OCI-LY3 (cell line): ENCODE measurements at regions not wholly inside any gene's neighbourhood (a gene's known extent, or its start where the extent isn't known, plus 50 kb on each side); places are given as distances from the start of the nearest gene placed in this dataset.

Experiments
- H2AFZ ChIP-seq: fragments of 200-600, 300-600 bp; shearing (Covaris generic); 2 replicates; pipeline ENCODE4 v1.6.0; 2014; ENCODE audit warnings: antibody characterized with exemption, low read depth, low read length
- H3K27ac ChIP-seq: fragments of 200-600, 300-600 bp; sonication (generic); 2 replicates; pipeline ENCODE4 v1.5.1; 2014; ENCODE audit warnings: mild to moderate bottlenecking, low read length, moderate library complexity, mixed read lengths
- H3K27me3 ChIP-seq: fragments of 200-600, 300-600 bp; sonication (generic); 2 replicates; pipeline ENCODE4 v1.6.1; 2014; ENCODE audit warnings: low read depth, low read length, mixed read lengths
- H3K36me3 ChIP-seq: fragments of 200-600, 300-600 bp; sonication (generic); replicated peaks from 2 replicates; pipeline ENCODE3; 2014; ENCODE audit warnings: low read depth, low read length, mixed read lengths
- H3K4me1 ChIP-seq: fragments of 300-600, 200-600 bp; sonication (generic); 2 replicates; pipeline ENCODE4 v1.6.1; 2014; ENCODE audit warnings: low read length, mixed read lengths
- H3K4me2 ChIP-seq: fragments of 200-600, 300-600 bp; sonication (generic); 2 replicates; pipeline ENCODE4 v1.6.1; 2014; ENCODE audit warnings: low read length, mixed read lengths
- H3K4me3 ChIP-seq: fragments of 300-600, 200-600 bp; sonication (generic); 2 replicates; pipeline ENCODE4 v1.5.1; 2014; ENCODE audit warnings: antibody characterized with exemption, mild to moderate bottlenecking, low read length, moderate library complexity
- H3K79me2 ChIP-seq: fragments of 300-600, 200-600 bp; shearing (Covaris generic); 2 replicates; pipeline ENCODE4 v1.6.1; 2014; ENCODE audit warnings: mild to moderate bottlenecking, low read length, mixed read lengths
- H3K9ac ChIP-seq: fragments of 300-600, 200-600 bp; shearing (Covaris generic); 2 replicates; pipeline ENCODE4 v1.6.0; 2014; ENCODE audit warnings: mild to moderate bottlenecking, low read length, moderate library complexity
- H3K9me3 ChIP-seq: fragments of 200-600, 300-600 bp; shearing (Covaris generic); 2 replicates; pipeline ENCODE4 v1.6.1; 2014; ENCODE audit warnings: low read length, mixed read lengths; ENCODE audit not compliant: insufficient read depth
- H4K20me1 ChIP-seq: fragments of 200-600, 300-600 bp; sonication (generic); 2 replicates; pipeline ENCODE4 v1.6.1; 2016; ENCODE audit warnings: low read length, mixed read lengths; ENCODE audit not compliant: insufficient read depth
- EZH2phosphoT487 ChIP-seq: fragments of 200-600 bp; shearing (Covaris generic); IDR thresholded peaks from 2 replicates; pipeline ENCODE4 v1.6.1; 2018; ENCODE audit warnings: antibody characterized with exemption, mixed run types, low read depth
- TF ChIP-seq, protein P1 (sequence below): fragments of 200-600, 300-600 bp; sonication (generic); IDR thresholded peaks from 2 replicates; pipeline ENCODE4 v1.5.1; 2014; ENCODE audit warnings: antibody characterized with exemption, low read length, low read depth

DNA sequence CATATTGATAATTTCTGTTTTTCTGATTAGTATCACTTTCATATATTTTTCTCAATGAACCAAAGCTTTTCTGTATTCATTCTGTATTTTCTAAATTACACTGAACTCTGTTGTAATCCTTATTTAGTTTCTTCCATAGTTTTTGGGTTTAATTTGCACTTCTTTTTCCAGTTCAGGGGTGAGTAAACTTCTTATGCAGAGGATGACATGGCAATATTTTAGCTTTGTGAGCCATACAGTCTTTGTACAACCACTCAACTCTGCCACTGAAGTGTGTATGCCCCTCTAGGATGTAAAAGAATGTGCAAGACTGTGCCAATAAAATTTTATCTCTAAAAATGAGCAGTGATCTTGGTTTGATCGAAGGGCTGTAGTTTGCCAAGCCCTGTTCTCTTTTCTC lies 239.0 kb upstream of the CITED2 start:
- no peaks in the 10 kb centered on the region for H3K36me3 ChIP-seq

DNA sequence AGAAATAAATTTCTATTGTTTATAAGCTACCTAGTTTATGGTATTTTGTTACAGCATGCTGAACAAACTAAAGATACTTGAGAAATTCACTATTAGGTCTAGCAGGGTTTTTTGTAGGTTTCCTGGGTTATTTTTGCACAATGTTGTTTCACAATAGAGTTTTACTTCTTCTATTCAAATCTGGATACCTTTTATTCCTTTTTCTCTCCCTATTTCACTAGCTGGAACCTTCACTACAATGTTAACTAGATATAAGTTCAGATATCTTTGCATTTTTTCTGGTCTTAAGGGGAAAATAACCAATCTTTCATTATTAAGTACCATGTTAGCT lies 237.7 kb upstream of the CITED2 start:
- Histone ChIP-seq H3K79me2 (no peaks in the 10 kb centered on the region), H3K4me3 (no peak overlapping the region), H3K4me1 (no peaks in the 10 kb centered on the region), H3K27ac (no peak overlapping the region), H3K9me3 (no peaks in the 10 kb centered on the region), H3K27me3 (no peaks in the 10 kb centered on the region), H4K20me1 (no peaks in the 10 kb centered on the region), H3K4me2 (no peak overlapping the region), H3K9ac (no peak overlapping the region), H2AFZ (no peak overlapping the region), H3K36me3 (no peaks in the 10 kb centered on the region)
- no peak for TF ChIP-seq EZH2phosphoT487
- TF ChIP-seq, protein P1, sequence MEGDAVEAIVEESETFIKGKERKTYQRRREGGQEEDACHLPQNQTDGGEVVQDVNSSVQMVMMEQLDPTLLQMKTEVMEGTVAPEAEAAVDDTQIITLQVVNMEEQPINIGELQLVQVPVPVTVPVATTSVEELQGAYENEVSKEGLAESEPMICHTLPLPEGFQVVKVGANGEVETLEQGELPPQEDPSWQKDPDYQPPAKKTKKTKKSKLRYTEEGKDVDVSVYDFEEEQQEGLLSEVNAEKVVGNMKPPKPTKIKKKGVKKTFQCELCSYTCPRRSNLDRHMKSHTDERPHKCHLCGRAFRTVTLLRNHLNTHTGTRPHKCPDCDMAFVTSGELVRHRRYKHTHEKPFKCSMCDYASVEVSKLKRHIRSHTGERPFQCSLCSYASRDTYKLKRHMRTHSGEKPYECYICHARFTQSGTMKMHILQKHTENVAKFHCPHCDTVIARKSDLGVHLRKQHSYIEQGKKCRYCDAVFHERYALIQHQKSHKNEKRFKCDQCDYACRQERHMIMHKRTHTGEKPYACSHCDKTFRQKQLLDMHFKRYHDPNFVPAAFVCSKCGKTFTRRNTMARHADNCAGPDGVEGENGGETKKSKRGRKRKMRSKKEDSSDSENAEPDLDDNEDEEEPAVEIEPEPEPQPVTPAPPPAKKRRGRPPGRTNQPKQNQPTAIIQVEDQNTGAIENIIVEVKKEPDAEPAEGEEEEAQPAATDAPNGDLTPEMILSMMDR, result no peak

More for the DNA sequence above, 239.0 kb upstream of the CITED2 start:
- Histone ChIP-seq H3K4me2 (no peak overlapping the region), H3K79me2 (no peaks in the 10 kb centered on the region), H3K4me1 (no peaks in the 10 kb centered on the region), H3K9ac (no peak overlapping the region), H2AFZ (no peak overlapping the region), H3K9me3 (no peaks in the 10 kb centered on the region), H3K27me3 (no peaks in the 10 kb centered on the region), H3K4me3 (no peak overlapping the region), H3K27ac (no peak overlapping the region), H4K20me1 (no peaks in the 10 kb centered on the region)
- no peak for TF ChIP-seq EZH2phosphoT487
- TF ChIP-seq, protein P1, result no peak

DNA sequence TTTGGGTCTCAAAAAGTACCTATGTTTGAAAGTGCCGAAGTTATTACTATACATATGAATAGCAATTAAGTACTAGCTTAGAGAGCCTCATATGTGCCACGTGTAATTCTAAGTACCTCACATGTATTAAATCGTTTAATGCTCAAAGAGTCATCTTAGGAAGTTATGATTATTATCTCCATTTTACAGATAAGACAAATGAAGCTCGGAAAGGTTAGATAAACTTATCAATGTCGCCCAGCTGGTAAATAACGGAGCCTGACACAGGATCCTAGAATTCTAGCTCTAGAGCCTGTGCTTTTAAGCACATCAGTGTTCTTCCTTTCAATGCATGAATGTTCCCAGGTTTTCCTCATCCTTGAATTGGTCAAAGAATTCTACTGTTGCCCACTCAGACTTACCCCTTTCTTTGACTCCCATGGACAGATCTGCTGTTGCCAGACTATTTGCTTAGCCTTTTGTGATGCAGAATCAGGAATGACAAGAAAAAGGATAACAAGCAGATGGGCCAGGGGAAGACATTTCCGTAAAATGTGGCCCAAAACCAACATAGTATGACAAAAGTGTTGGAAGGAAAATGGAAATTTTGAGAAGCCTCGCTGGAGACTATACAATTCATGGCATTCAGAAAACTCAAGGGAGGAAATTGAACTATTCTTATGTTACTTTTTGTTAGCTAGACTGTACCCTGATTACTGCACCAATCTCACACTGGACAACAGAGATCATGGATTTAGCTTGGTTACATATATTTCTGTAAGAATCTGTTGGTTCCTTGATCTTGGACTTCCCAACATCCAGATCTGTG lies 237.1 kb upstream of the CITED2 start:
- no peaks in the 10 kb centered on the region for H3K36me3 ChIP-seq
- H3K27ac ChIP-seq, result no peak overlapping the region
- H3K27me3 ChIP-seq, result no peaks in the 10 kb centered on the region
- H2AFZ ChIP-seq, result no peak overlapping the region
- H3K9me3 ChIP-seq, result no peaks in the 10 kb centered on the region
- H3K9ac ChIP-seq, result no peak overlapping the region
- H3K4me3 ChIP-seq, result no peak overlapping the region
- H3K79me2 ChIP-seq, result no peaks in the 10 kb centered on the region
- no peaks in the 10 kb centered on the region for H3K4me1 ChIP-seq
- TF ChIP-seq, protein P1, result no peak
- no peak for TF ChIP-seq EZH2phosphoT487
- no peak overlapping the region for H3K4me2 ChIP-seq
- no peaks in the 10 kb centered on the region for H4K20me1 ChIP-seq

DNA sequence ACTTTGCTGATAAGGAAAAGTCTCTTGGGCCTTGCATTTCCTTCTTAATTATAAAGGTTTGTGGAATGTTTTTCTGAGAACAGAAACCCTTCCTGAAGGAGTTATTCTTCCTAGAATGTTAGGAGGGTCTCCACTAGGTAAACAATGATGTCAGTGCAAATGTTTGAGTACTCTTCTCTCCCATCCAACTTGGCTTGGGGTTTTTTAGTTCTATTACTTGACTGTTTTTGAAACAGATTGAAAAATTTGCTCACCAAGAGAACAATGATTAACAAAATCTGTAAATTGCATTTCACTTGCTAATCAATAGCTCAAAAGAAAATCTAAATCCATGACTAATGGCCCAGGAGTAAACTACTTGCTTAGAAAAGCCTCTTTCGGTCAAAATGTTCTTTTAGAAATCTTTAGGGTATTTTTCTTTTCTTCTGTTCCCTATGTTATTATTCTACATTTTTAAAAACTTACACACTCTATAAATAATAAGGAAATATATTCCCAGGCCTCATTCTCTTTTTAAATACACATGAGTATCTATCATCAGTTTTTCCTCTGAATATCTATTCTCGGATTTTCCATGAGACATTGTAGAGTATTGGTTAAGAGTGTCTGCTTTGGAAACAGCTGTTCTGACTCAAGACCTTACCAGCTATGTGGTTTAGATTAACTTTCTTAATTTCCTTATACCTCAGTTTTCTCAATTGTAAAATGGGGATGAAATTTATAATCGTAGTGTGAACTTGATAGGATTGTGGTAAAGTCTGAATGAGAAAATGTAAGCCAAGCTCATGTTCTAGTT lies 234.2 kb upstream of the CITED2 start:
- TF ChIP-seq, protein P1, result no peak
- no peak for TF ChIP-seq EZH2phosphoT487
- no peak overlapping the region for H3K27ac ChIP-seq

More for the DNA sequence above, 234.2 kb upstream of the CITED2 start:
- H4K20me1 ChIP-seq, result no peaks in the 10 kb centered on the region
- H3K4me1 ChIP-seq, result no peaks in the 10 kb centered on the region
- H3K4me3 ChIP-seq, result no peak overlapping the region
- H3K36me3 ChIP-seq, result no peaks in the 10 kb centered on the region
- no peaks in the 10 kb centered on the region for H3K79me2 ChIP-seq
- no peak overlapping the region for H3K9ac ChIP-seq
- H3K27me3 ChIP-seq, result no peaks in the 10 kb centered on the region
- no peak overlapping the region for H2AFZ ChIP-seq
- H3K4me2 ChIP-seq, result no peak overlapping the region
- H3K9me3 ChIP-seq, result no peaks in the 10 kb centered on the region
